Activated naive CD4-positive, alpha-beta T cell treated with anti-CD3 and anti-CD28 coated beads, Interleukin-2, amount 10 ng/mL, durations not matched to agents 7 days and 5 days (primary cell): ENCODE measurements at regions not wholly inside any gene's neighbourhood (a gene's known extent, or its start where the extent isn't known, plus 50 kb on each side); places are given as distances from the start of the nearest gene placed in this dataset.
"Not testable (repeated sequence)": the region's sequence is repeated elsewhere in the genome, so short reads cannot be mapped to it uniquely, and the experiment has no call there.

Experiments used
- CTCF ChIA-PET: fragments of 350-600 bp; sonication (Branson Sonifier 250); formaldehyde crosslinking; loops from one replicate; lab custom pipeline; 2021; ENCODE audit warnings: antibody characterized with exemption; lab: Charles Lee
- DNase-seq: peaks from one replicate; pipeline ENCODE4 v3.0.0-alpha.2; 2020
- H3K27ac Mint-ChIP-seq: one replicate; pipeline ENCODE4 v1.8.0; 2021; ENCODE audit warnings: mild to moderate bottlenecking, moderate library complexity, mixed read lengths
- H3K27me3 Mint-ChIP-seq: one replicate; pipeline ENCODE4 v1.8.0; 2021; ENCODE audit warnings: mild to moderate bottlenecking, mixed read lengths
- H3K36me3 Mint-ChIP-seq: one replicate; pipeline ENCODE4 v1.8.0; 2021; ENCODE audit warnings: mixed read lengths
- H3K4me1 Mint-ChIP-seq: one replicate; pipeline ENCODE4 v1.8.0; 2021; ENCODE audit warnings: mixed read lengths
- H3K4me3 Mint-ChIP-seq: one replicate; pipeline ENCODE4 v1.8.0; 2021; ENCODE audit warnings: mild to moderate bottlenecking, moderate library complexity, mixed read lengths
- H3K9me3 Mint-ChIP-seq: one replicate; pipeline ENCODE4 v1.8.0; 2021; ENCODE audit warnings: mixed read lengths

DNA sequence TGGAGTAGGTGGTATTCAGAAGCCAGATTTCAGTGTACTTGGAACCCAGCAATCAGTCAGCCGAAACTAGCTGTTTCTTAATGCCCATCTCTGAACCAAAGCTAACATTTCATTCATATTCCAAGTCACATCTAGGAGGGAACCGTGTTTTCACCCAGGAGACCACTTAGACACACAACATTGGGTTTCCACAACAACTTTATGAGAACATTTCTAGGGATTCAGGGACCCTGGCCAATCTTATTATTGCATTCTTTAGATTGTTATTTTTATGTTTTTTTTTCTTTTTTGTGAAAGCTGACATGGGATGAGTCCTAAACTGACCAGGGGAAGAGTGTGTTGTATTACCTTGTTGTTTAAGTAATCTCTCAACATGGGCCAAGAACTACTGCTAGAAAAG, 72.5 kb upstream of the KIAA0040 start:
- Mint-ChIP-seq H3K27me3 (peaks cover 23% of the 10 kb centered on the region), H3K36me3 (peaks cover 4% of the 10 kb centered on the region), H3K27ac (no peak overlapping the region), H3K4me3 (no peak overlapping the region), H3K9me3 (peaks cover 24% of the 10 kb centered on the region), H3K4me1 (no peaks in the 10 kb centered on the region)
- CTCF ChIA-PET, result no interaction called here
- no peak for DNase-seq

- H3K9me3 Mint-ChIP-seq, result peaks cover 29% of the 10 kb centered on the region
- CTCF ChIA-PET, result no interaction called here
- no peak overlapping the region for H3K27ac Mint-ChIP-seq
These were observed 70.0 kb upstream of the KIAA0040 start for GRCh38 chr1:175262621-175263020.

GRCh38 chr1:175256246-175256645, 63.7 kb upstream of the KIAA0040 start:
- CTCF ChIA-PET, result not testable (repeated sequence)

More at GRCh38 chr1:175262621-175263020, 70.0 kb upstream of the KIAA0040 start:
- Mint-ChIP-seq H3K4me3 (no peak overlapping the region), H3K4me1 (no peaks in the 10 kb centered on the region), H3K36me3 (peaks cover 4% of the 10 kb centered on the region), H3K27me3 (peaks cover 35% of the 10 kb centered on the region)
- no peak for DNase-seq

DNA sequence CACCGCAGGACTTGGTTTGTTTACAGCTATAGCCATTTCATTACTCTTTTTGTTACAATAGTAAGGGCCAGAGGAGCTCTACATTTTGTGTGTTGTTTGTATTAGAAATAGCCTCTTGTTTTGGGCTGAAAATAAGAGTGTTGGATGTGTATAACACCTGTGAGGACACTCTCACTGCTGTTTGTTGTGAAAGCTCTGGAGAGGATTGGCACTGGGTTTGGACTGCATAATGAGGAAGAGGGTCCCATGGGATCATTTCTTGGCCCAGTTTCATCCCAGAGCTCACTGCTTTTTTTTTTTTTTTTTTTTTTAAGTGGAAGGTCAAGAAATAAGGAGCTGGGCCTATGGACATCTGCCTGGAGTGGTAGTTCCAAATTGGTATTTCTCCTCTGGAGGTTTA, 61.6 kb upstream of the KIAA0040 start:
- CTCF ChIA-PET, result no interaction called here

More at GRCh38 chr1:175256246-175256645, 63.7 kb upstream of the KIAA0040 start:
- not testable (repeated sequence) for H3K27ac Mint-ChIP-seq, H3K4me1 Mint-ChIP-seq, H3K36me3 Mint-ChIP-seq, DNase-seq, H3K4me3 Mint-ChIP-seq
- Mint-ChIP-seq H3K9me3 (peaks cover 13% of the 10 kb centered on the region), H3K27me3 (peaks cover 28% of the 10 kb centered on the region)

GRCh38 chr1:175252561-175252960, 60.0 kb upstream of the KIAA0040 start:
- Mint-ChIP-seq H3K27ac (no peak overlapping the region), H3K9me3 (no peaks in the 10 kb centered on the region), H3K4me1 (no peaks in the 10 kb centered on the region), H3K27me3 (peaks cover 9% of the 10 kb centered on the region), H3K36me3 (no peaks in the 10 kb centered on the region), H3K4me3 (no peak overlapping the region)
- DNase-seq, result no peak
- CTCF ChIA-PET, result no interaction called here

More for the DNA sequence above, 61.6 kb upstream of the KIAA0040 start:
- DNase-seq, result no peak
- H3K36me3 Mint-ChIP-seq, result no peaks in the 10 kb centered on the region
- H3K4me1 Mint-ChIP-seq, result no peaks in the 10 kb centered on the region
- H3K27ac Mint-ChIP-seq, result no peak overlapping the region
- no peak overlapping the region for H3K4me3 Mint-ChIP-seq
- peaks cover 23% of the 10 kb centered on the region for H3K27me3 Mint-ChIP-seq
- peaks cover 3% of the 10 kb centered on the region for H3K9me3 Mint-ChIP-seq

- H3K36me3 Mint-ChIP-seq, result no peaks in the 10 kb centered on the region
- CTCF ChIA-PET, result no interaction called here
- no peaks in the 10 kb centered on the region for H3K4me1 Mint-ChIP-seq
- peaks cover 5% of the 10 kb centered on the region for H3K9me3 Mint-ChIP-seq
- peaks cover 8% of the 10 kb centered on the region for H3K27me3 Mint-ChIP-seq
- no peak for DNase-seq
- no peak overlapping the region for H3K27ac Mint-ChIP-seq
- H3K4me3 Mint-ChIP-seq, result no peak overlapping the region
These were observed 57.5 kb upstream of the KIAA0040 start for GRCh38 chr1:175250027-175250426.

- peaks cover 21% of the 10 kb centered on the region for H3K9me3 Mint-ChIP-seq
- H3K4me1 Mint-ChIP-seq, H3K36me3 Mint-ChIP-seq, DNase-seq, CTCF ChIA-PET, H3K4me3 Mint-ChIP-seq, H3K27me3 Mint-ChIP-seq, H3K27ac Mint-ChIP-seq: not testable (repeated sequence)
These were observed 55.5 kb upstream of the KIAA0040 start for GRCh38 chr1:175248036-175248435.

- DNase-seq, H3K36me3 Mint-ChIP-seq, CTCF ChIA-PET, H3K4me1 Mint-ChIP-seq, H3K27me3 Mint-ChIP-seq, H3K4me3 Mint-ChIP-seq, H3K27ac Mint-ChIP-seq: not testable (repeated sequence)
- peaks cover 21% of the 10 kb centered on the region for H3K9me3 Mint-ChIP-seq
These were observed 54.5 kb upstream of the KIAA0040 start for GRCh38 chr1:175247056-175247455.

GRCh38 chr1:175245324-175245723, 52.7 kb upstream of the KIAA0040 start:
- Mint-ChIP-seq H3K4me3 (no peak overlapping the region), H3K9me3 (peaks cover 21% of the 10 kb centered on the region), H3K36me3 (peaks cover 2% of the 10 kb centered on the region), H3K4me1 (no peaks in the 10 kb centered on the region), H3K27me3 (peaks cover 11% of the 10 kb centered on the region), H3K27ac (no peak overlapping the region)
- no peak for DNase-seq
- CTCF ChIA-PET, result interaction anchor here (1.5 kb wide), 1 partner anchor 90 kb away, joined by 4 read pairs; no protein-coding TSS in a partner anchor

- peaks cover 7% of the 10 kb centered on the region for H3K27me3 Mint-ChIP-seq
- peaks cover 24% of the 10 kb centered on the region for H3K9me3 Mint-ChIP-seq
- no peaks in the 10 kb centered on the region for H3K4me1 Mint-ChIP-seq
- CTCF ChIA-PET, result interaction anchor here (1.1 kb wide), 1 partner anchor 54 kb away, joined by 3 read pairs; no protein-coding TSS in a partner anchor
- no peak overlapping the region for H3K4me3 Mint-ChIP-seq
- no peak overlapping the region for H3K27ac Mint-ChIP-seq
- no peak for DNase-seq
- peaks cover 2% of the 10 kb centered on the region for H3K36me3 Mint-ChIP-seq
These were observed 51.6 kb upstream of the KIAA0040 start for GRCh38 chr1:175244206-175244605.
